ENCODE measurements at regions not wholly inside any gene's neighbourhood (a gene's known extent, or its start where the extent isn't known, plus 50 kb on each side); places are given as distances from the start of the nearest gene placed in this dataset.
A peak's percentile ranks its signal among the peaks of the same experiment; 100 is the strongest.
"Not testable (repeated sequence)": the region's sequence is repeated elsewhere in the genome, so short reads cannot be mapped to it uniquely, and the experiment has no call there.

DNA sequence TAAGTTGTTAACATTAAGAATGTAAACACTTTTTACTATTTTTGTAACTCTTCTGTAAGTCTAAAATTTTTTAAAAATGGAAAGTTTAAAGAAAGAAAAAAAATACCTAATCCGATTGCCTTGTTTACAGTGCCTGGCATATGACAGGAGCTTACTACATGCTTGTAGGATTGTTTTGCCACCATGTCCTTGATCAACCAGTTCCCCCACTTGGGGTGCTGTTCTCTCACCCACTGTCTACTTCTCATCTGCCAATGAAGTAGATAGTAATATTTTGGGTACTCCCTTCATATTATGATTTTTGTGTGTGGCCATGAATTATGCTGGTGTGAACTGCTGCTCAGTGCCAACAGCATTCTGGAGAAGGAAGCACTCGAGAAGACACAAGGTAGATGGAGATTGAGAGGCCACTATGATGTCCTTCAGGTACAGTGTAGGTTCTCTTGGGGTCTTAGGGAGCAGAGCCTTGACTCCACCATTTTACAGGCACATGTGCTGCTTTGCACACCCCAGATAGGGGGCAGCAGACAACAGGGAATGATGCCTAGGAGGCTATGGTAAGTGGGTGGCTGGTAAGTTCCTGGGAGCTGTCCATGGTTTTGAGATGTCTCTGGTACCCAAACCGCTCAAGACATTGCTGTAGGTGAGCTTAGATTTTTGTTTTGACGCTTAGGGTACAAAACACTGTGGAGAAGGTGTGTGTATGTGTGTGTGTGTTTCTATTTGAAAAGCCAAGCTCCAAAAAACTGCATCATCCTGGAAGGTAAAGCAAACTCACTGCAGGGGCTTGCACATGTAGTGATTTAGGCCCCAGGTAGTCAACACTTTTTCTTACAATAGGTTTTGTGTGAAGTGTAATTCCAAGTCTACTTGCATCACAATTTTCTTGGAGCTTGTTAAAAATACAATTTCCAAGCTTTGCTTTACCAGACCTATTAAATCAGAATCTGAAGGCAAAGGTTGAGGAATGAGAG, 494.5 kb upstream of the LARGE1 start:
- Mint-ChIP-seq H3K36me3 (ENCODE audit: low read depth) (no peaks in the 10 kb centered on the region), H3K27ac (no peak overlapping the region), H3K4me3 (no peak overlapping the region), H3K27me3 (ENCODE audit: insufficient read depth) (peaks cover 5% of the 10 kb centered on the region), H3K4me1 (peaks cover 9% of the 10 kb centered on the region), H3K9me3 (peaks cover 12% of the 10 kb centered on the region)
- H3K36me3 ChIP-seq (ENCODE audit: control insufficient read depth, insufficient read depth, low read length) = no peaks in the 10 kb centered on the region
- 25 to 34% methylated on average over 4 of the region's 4 CpGs for WGBS, 2 experiments (ENCODE audit: insufficient coverage in 1 of 2, insufficient read length in 1 of 2)
- no peaks in the 10 kb centered on the region for H3K4me1 ChIP-seq (ENCODE audit: control insufficient read depth, insufficient read depth, low read length)
- no peak overlapping the region for H3K27ac ChIP-seq (ENCODE audit: low read depth, low read length)
- H3K9ac ChIP-seq (ENCODE audit: extremely low read depth, low read length, poor library complexity, severe bottlenecking) = no peak overlapping the region
- peaks cover 12% of the 10 kb centered on the region for H3K9me3 ChIP-seq (ENCODE audit: control insufficient read depth, low read length)
- TF ChIP-seq, protein P1, sequence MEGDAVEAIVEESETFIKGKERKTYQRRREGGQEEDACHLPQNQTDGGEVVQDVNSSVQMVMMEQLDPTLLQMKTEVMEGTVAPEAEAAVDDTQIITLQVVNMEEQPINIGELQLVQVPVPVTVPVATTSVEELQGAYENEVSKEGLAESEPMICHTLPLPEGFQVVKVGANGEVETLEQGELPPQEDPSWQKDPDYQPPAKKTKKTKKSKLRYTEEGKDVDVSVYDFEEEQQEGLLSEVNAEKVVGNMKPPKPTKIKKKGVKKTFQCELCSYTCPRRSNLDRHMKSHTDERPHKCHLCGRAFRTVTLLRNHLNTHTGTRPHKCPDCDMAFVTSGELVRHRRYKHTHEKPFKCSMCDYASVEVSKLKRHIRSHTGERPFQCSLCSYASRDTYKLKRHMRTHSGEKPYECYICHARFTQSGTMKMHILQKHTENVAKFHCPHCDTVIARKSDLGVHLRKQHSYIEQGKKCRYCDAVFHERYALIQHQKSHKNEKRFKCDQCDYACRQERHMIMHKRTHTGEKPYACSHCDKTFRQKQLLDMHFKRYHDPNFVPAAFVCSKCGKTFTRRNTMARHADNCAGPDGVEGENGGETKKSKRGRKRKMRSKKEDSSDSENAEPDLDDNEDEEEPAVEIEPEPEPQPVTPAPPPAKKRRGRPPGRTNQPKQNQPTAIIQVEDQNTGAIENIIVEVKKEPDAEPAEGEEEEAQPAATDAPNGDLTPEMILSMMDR (conservative IDR thresholded peaks at IDR 0.05) = peak; percentile 95
- DNase-seq = peak; percentile 93
- H3K4me3 ChIP-seq (ENCODE audit: low read length) = no peak overlapping the region
- peaks cover 12% of the 10 kb centered on the region for H3K27me3 ChIP-seq (ENCODE audit: control insufficient read depth, insufficient read depth, low read length, poor library complexity, severe bottlenecking)

DNA sequence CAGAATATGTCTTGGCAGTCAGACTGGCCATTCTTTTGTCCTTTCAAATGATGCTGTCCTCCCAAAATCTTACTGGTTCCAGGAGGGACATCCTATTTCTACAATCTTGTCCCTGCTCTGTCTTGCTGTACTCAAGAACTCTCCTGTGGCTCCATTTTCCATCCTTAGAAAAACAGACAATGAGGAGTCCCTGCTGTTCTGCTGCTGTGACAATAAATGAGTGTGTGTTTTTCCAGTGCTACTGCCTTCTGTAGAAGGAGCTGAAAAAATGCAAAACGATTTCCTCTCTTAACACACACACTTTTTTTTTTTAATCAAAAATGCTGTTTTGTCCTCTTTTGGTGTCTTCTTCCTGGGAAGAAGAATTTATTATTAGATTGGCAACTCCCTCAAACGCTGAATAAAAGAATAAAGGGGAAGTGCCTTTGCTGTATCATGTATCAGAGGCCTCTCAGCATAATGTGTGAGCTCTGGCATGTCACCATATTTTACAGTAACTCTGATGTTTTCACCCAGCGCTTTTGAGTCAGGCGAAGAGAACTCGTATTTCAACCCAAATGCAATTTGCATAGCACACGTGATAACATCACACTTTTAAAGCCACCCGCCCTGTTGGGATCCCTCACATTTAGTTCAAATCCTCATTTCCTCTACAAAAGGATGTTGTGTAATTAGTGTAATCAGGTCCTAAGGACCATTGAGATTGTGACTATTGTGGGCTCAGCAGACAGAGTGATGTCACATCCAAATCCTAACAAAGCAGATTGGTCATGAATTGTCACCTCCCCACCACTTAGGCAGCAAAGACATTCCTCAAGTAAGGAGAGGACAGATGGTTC, 496.0 kb upstream of the LARGE1 start:
- Histone ChIP-seq H3K36me3 (ENCODE audit: control insufficient read depth, insufficient read depth, low read length) (no peaks in the 10 kb centered on the region), H3K9ac (ENCODE audit: extremely low read depth, low read length, poor library complexity, severe bottlenecking) (no peak overlapping the region), H3K27ac (ENCODE audit: low read depth, low read length) (no peak overlapping the region), H3K4me1 (ENCODE audit: control insufficient read depth, insufficient read depth, low read length) (no peaks in the 10 kb centered on the region), H3K27me3 (ENCODE audit: control insufficient read depth, insufficient read depth, low read length, poor library complexity, severe bottlenecking) (peaks cover 5% of the 10 kb centered on the region), H3K9me3 (ENCODE audit: control insufficient read depth, low read length) (peaks cover 12% of the 10 kb centered on the region), H3K4me3 (ENCODE audit: low read length) (peak overlapping the region; percentile 22)
- Mint-ChIP-seq H3K27me3 (ENCODE audit: insufficient read depth) (peaks cover 5% of the 10 kb centered on the region), H3K36me3 (ENCODE audit: low read depth) (no peaks in the 10 kb centered on the region), H3K4me3 (no peak overlapping the region), H3K9me3 (peaks cover 12% of the 10 kb centered on the region), H3K4me1 (peaks cover 9% of the 10 kb centered on the region), H3K27ac (no peak overlapping the region)
- WGBS, 2 experiments (ENCODE audit: insufficient coverage in 1 of 2, insufficient read length in 1 of 2) = 29 to 48% methylated on average over 1 to 7 of the region's 7 CpGs
- DNase-seq = peak; percentile 42
- TF ChIP-seq, protein P1 (conservative IDR thresholded peaks at IDR 0.05) = no peak

DNA sequence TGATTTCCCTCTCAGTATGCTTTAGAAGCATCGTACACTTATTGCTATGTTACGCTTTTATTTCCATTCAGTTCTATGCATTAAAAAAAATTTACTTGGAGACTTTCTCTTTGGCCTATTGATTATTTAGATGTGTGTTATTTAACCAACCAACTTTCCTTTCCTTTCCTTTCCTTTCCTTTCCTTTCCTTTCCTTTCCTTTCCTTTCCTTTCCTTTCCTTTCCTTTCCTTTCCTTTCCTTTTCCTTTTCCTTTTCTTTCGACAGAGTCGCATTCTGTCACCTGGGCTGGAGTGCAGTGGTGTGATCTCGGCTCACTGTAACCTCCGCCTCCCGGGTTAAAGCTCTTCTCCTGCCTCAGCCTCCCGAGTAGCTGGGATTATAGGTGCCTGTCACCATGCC, 502.7 kb upstream of the LARGE1 start:
- not testable (repeated sequence) for DNase-seq, H3K4me3 Mint-ChIP-seq

More for the DNA sequence above, 502.7 kb upstream of the LARGE1 start:
- H3K9me3 Mint-ChIP-seq; H3K27ac ChIP-seq (ENCODE audit: low read depth, low read length); H3K4me1 Mint-ChIP-seq; H3K36me3 Mint-ChIP-seq (ENCODE audit: low read depth); H3K4me3 ChIP-seq (ENCODE audit: low read length); H3K9ac ChIP-seq (ENCODE audit: extremely low read depth, low read length, poor library complexity, severe bottlenecking); H3K27me3 ChIP-seq (ENCODE audit: control insufficient read depth, insufficient read depth, low read length, poor library complexity, severe bottlenecking); H3K9me3 ChIP-seq (ENCODE audit: control insufficient read depth, low read length); H3K27ac Mint-ChIP-seq; H3K27me3 Mint-ChIP-seq (ENCODE audit: insufficient read depth); H3K36me3 ChIP-seq (ENCODE audit: control insufficient read depth, insufficient read depth, low read length); H3K4me1 ChIP-seq (ENCODE audit: control insufficient read depth, insufficient read depth, low read length): not testable (repeated sequence)
- WGBS, 2 experiments (ENCODE audit: insufficient coverage in 1 of 2, insufficient read length in 1 of 2) = 69 to 86% methylated on average over 3 to 7 of the region's 8 CpGs
